ENCODE measurements at regions not wholly inside any gene's neighbourhood (a gene's known extent, or its start where the extent isn't known, plus 50 kb on each side); places are given as distances from the start of the nearest gene placed in this dataset.

DNA sequence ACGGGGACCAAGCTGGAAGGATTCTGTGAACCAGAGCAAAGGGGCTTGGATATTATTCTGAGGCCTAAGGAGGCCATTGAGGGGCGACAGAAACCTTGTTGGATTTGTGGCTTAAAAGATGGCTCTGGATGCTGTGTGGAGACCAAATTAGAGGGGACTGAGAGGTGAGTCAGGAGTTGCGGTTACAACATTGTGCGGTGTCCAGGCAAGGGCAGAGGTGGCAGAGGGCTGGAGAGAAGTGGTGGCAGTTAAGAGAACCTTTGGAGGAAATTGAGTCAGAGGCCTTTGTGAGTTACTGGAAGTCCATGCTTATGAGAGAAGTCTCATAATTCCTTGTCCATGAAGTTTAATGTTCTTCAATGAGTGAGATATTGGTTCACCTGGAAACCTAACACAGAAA is 143.2 kb downstream of the FAM43A start:
- no peaks in the 10 kb centered on the region for H3K4me1 ChIP-seq (ENCODE audit: insufficient read depth, low read length)
- no peaks in the 10 kb centered on the region for H3K27me3 ChIP-seq (ENCODE audit: insufficient read depth, low read length)
- H3K4me3 ChIP-seq (ENCODE audit: low read length) = no peak overlapping the region
- H3K9me3 ChIP-seq (ENCODE audit: low read depth, low read length) = no peaks in the 10 kb centered on the region

DNA sequence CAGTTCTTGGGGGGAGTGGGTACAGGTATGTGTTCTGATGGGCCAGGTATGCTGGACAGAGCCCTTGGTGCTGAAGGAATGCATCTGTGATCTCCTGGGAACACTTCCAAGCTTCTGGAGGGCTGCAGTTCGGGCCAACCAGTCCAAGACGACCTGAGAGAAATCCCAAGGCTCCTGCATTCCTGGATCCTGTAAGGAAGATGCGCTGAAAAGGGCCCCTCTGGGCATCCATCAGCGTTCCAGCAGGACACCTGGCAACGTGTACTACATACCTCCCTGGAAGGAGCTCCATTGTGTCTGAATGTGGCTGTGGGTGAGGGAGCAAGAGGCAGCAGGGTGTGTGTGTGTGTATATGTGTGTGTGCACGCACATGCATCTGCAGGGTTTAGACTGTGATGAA is 144.7 kb downstream of the FAM43A start:
- Histone ChIP-seq H3K4me3 (ENCODE audit: low read length) (no peak overlapping the region), H3K27me3 (ENCODE audit: insufficient read depth, low read length) (no peaks in the 10 kb centered on the region), H3K4me1 (ENCODE audit: insufficient read depth, low read length) (no peaks in the 10 kb centered on the region), H3K9me3 (ENCODE audit: low read depth, low read length) (no peaks in the 10 kb centered on the region)

DNA sequence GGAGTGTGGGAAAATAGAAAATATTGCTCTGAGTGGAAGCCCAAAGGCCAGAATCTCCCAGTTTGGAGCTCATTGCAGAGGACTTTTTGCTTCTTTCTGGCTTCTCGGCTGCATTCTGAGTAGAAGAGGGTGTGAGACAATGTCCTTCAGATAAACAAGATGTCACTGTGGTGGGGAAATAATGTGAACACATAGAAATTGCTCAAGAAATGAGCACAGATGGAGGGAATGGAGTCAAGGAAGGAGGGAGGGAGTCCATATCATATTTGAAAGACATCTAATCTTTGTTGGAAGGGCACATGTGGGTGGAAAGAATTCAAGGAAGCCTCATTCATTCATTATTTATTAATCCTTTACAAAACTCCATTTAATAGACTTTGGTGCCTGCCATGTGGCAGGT is 145.3 kb downstream of the FAM43A start:
- Histone ChIP-seq H3K9me3 (ENCODE audit: low read depth, low read length) (no peaks in the 10 kb centered on the region), H3K4me1 (ENCODE audit: insufficient read depth, low read length) (no peaks in the 10 kb centered on the region), H3K4me3 (ENCODE audit: low read length) (no peak overlapping the region), H3K27me3 (ENCODE audit: insufficient read depth, low read length) (no peaks in the 10 kb centered on the region)

DNA sequence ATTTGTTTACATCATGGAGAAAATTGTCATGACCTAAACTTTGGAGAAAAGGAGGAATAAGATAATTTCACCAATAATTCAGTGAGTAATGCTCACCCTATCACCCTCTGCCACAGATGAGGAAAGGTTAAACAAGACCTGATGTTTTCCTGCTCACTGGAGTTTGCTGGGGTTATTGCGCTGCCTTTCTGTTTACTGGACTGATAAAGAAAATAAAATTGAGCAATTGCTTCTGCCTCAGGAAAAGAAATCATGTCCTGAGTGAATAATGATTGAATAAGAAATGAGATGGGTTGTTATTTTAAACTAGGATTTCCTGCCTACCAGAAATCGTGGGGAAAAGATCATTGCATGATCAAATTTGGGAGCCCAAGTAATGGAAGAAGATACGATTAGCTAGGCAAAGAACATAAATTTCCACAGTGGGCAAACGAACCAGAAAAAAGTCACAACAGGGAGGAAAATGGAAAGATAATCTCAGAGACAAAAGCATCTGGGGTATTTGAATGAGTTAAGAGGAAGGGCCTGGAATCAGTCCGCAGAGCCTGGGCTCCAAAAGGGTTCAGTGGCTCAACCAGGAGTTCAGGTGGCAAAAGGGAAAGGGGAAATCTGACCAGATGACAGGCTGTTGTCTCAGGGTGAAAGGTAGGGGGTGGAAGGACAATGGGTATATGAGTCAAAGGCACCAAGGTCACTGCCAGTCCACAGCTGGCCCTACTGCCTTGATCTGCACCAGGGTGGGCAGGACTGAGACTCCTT is 146.8 kb downstream of the FAM43A start:
- Histone ChIP-seq H3K27me3 (ENCODE audit: insufficient read depth, low read length) (no peaks in the 10 kb centered on the region), H3K4me1 (ENCODE audit: insufficient read depth, low read length) (no peaks in the 10 kb centered on the region), H3K4me3 (ENCODE audit: low read length) (no peak overlapping the region), H3K9me3 (ENCODE audit: low read depth, low read length) (no peaks in the 10 kb centered on the region)

DNA sequence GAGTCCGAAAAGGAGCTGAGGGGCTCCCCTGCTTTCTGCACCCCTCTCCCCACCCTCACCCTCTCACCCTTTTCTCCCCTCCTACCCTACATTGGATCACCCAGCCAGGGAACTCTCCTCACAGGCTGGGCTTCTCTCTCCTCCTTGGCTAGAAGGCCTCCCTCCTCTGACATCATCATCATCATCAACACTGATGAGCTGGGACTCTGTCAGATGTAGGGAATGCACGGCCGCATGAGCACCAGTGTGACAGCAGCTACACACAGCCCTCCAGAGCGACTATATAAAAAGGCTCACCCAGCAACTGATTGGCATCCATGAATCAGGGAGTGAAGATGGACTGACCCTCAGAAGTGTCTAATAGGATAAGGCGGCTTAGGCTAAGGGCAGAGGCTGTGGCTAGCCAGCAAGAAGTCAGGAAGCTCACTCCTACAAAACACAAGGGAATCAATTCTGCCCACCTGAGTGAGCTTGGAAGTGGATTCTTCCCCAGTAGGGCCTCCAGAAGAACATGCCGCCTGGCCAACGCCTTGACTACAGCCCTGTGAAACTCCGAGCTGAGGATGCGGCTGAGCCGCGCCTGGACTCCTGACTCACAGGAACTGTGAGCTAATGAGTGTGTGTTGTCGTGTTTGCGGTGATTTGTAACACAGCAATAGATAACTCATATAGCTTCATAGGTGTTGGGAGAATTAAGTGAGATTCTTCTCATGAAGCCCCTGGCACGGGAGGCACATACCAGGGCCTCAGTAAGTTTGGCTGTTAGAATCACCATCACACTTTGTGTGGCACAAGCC is 147.6 kb downstream of the FAM43A start:
- no peaks in the 10 kb centered on the region for H3K4me1 ChIP-seq (ENCODE audit: insufficient read depth, low read length)
- H3K9me3 ChIP-seq (ENCODE audit: low read depth, low read length) = no peaks in the 10 kb centered on the region
- H3K27me3 ChIP-seq (ENCODE audit: insufficient read depth, low read length) = no peaks in the 10 kb centered on the region
- H3K4me3 ChIP-seq (ENCODE audit: low read length) = no peak overlapping the region

DNA sequence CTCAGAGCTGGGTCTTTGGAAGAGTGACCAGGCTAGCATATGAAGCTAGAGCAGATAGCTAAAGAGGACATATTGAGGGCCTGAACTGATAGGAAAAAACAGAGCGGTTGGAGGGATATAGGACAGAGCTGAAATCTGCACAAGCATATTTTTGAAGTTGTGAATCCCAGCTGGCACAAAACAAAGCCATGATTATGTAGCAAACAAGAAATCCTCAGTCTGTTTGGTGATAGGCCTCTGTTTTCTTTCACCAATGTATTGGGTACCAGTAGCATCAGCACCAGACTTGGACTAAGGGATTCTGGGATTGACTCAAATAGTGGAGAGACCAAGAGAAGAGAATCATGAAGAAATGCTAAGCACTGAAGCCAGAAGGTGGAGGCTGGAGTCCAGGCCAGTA is 151.0 kb downstream of the FAM43A start:
- H3K4me1 ChIP-seq (ENCODE audit: insufficient read depth, low read length) = no peaks in the 10 kb centered on the region
- H3K27me3 ChIP-seq (ENCODE audit: insufficient read depth, low read length) = no peaks in the 10 kb centered on the region

DNA sequence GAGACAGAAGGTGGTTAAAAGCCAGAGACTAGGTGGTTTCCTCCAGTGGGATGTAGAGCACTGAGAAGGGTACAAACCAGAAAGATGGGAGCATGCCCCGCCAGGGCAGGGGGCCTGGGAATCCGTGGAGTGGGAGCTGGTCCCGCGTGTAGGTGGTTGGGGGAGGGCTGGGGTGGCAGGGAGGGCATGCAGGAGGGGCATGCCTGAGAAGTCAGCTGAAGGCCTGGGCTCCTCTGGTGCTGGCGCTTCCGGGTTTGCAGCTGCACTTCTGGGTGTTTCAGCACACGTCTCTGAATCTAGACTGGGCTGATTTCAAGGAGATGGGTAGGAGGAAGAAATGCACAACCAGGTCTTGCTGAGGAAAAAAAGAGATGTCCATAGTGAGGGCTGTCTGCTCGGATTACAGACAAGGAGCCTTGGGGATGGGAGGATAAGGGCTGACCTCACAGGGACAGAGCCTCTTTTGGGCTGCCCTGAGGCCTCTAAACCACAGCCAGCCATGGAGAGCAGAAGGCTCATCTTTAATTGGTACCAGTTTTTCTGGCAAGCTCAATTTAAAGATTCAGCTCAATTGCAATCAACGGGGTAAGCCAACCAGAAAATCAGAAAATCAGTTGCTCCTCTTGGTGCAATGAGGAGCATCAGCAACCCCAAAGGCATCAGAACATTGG is 151.9 kb downstream of the FAM43A start:
- Histone ChIP-seq H3K27me3 (ENCODE audit: insufficient read depth, low read length) (no peaks in the 10 kb centered on the region), H3K4me1 (ENCODE audit: insufficient read depth, low read length) (no peaks in the 10 kb centered on the region), H3K9me3 (ENCODE audit: low read depth, low read length) (no peaks in the 10 kb centered on the region), H3K4me3 (ENCODE audit: low read length) (no peak overlapping the region)

More for the DNA sequence above, 151.0 kb downstream of the FAM43A start:
- Histone ChIP-seq H3K4me3 (ENCODE audit: low read length) (no peak overlapping the region), H3K9me3 (ENCODE audit: low read depth, low read length) (no peaks in the 10 kb centered on the region)

DNA sequence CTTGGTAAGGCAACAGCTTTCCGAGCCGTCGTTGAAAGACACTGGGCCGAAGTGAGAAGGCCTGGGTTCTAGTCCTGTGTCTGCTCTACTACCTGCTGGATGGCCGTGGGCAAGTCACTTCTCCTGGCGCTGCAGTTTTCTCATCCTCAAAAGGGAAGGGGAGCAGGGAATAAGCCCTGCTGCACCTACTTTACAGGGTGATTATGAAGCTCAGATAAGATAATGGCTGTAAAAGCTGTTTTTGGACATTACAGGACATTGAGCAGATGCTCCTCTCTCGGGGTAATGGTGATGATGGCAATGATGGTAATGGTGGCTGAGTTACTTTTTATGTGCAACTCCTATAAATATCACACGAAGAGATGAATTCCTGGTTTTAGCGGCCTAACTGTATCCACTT is 152.6 kb downstream of the FAM43A start:
- no peaks in the 10 kb centered on the region for H3K4me1 ChIP-seq (ENCODE audit: insufficient read depth, low read length)
- H3K27me3 ChIP-seq (ENCODE audit: insufficient read depth, low read length) = no peaks in the 10 kb centered on the region
- H3K4me3 ChIP-seq (ENCODE audit: low read length) = no peak overlapping the region
- H3K9me3 ChIP-seq (ENCODE audit: low read depth, low read length) = no peaks in the 10 kb centered on the region

DNA sequence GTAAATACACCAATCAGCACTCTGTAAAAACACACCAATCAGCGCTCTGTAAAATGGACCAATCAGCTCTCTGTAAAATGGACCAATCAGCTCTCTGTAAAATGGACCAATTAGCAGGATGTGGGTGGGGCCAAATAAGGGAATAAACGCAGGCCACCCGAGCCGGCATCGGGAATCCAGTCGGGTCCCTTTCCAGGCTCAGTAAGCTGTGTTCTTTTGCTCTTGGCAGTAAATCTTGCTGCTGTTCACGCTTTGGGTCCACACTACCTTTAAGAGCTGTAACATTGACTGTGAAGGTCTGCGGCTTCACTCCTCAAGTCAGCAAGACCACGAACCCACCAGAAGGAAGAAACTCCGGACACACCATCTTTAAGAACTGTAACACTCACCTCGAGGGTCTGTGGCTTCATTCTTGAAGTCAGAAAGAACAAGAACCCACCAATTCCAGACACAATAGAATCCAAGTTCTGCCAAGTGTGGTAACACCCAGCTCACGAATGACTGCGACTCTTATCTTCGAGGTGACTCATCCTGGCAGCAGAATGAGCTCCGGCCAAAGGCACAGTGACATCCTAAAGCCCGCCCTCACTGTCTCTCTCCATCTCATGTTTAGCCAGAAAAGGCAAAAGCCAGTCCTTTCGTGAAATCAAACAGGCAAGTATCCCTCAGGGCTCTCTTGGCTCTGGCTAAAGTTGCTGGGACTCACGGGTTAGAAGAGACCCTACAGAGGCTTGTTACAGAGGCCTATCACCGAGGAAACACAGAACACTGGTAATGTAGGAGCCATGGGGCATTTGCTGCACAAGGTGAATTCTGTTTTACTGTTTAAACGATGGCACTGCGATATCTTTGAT is 155.2 kb downstream of the FAM43A start:
- H3K4me3 ChIP-seq (ENCODE audit: low read length) = no peak overlapping the region
- peaks cover 8% of the 10 kb centered on the region for H3K4me1 ChIP-seq (ENCODE audit: insufficient read depth, low read length)
- no peaks in the 10 kb centered on the region for H3K27me3 ChIP-seq (ENCODE audit: insufficient read depth, low read length)
- H3K9me3 ChIP-seq (ENCODE audit: low read depth, low read length) = no peaks in the 10 kb centered on the region

DNA sequence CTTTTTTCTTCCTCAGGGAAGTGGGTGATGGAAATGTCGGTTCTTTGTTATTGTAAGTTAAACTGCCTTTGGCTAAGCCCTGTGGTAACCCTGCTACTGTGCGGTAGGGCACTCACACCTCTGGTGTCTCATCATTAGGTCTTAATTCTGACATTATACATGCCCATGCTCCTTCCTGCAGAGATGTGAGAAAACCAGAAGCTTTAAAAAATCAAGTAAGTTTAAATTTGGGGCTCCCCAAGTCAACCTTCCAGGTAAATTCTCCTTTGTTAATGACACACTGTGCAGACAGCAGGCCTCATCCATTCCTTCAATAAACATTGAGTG is 155.8 kb downstream of the FAM43A start:
- Histone ChIP-seq H3K27me3 (ENCODE audit: insufficient read depth, low read length) (no peaks in the 10 kb centered on the region), H3K9me3 (ENCODE audit: low read depth, low read length) (no peaks in the 10 kb centered on the region), H3K4me3 (ENCODE audit: low read length) (no peak overlapping the region), H3K4me1 (ENCODE audit: insufficient read depth, low read length) (peaks cover 8% of the 10 kb centered on the region)

DNA sequence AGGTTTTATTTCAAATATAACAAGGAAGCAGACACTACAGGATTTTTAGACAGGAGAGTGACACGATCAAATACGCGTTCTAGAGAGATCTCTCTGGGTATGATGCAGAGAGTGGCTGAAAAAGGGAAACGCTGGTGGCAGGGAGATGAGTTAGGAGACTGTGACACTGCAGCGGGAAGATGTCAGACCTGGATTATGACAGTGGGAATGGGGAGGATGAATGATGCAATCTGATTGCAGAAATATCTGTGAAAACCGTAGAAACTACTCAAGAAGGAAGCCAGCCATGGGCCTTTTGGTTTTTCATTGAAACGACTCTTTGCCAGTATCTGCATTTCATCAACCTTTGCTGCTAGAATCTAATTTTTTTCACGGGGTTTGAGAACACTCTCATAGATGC is 157.9 kb downstream of the FAM43A start:
- no peaks in the 10 kb centered on the region for H3K27me3 ChIP-seq (ENCODE audit: insufficient read depth, low read length)
- no peak overlapping the region for H3K4me3 ChIP-seq (ENCODE audit: low read length)
- no peaks in the 10 kb centered on the region for H3K9me3 ChIP-seq (ENCODE audit: low read depth, low read length)
- H3K4me1 ChIP-seq (ENCODE audit: insufficient read depth, low read length) = peaks cover 8% of the 10 kb centered on the region

DNA sequence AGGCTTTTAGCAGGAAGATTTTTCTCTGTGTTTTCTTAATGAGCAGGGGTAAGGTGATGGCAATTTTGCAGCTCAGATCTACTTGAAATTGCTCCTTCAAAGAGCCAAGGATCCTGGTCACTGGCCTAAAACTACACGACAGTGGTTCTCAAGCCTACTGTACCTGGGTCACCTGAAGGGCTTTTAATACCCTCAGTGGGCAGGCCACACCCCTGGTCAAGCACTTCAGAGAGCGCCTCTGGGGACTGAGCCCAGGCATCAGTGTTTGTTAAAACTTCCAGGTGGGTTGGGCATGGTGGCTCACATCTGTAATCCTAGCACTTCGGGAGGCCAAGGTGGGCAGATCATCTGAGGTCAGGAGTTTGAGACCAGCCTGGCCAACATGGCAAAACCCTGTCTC is 158.4 kb downstream of the FAM43A start:
- H3K9me3 ChIP-seq (ENCODE audit: low read depth, low read length) = no peaks in the 10 kb centered on the region
- H3K4me3 ChIP-seq (ENCODE audit: low read length) = no peak overlapping the region
- H3K4me1 ChIP-seq (ENCODE audit: insufficient read depth, low read length) = peaks cover 8% of the 10 kb centered on the region
- no peaks in the 10 kb centered on the region for H3K27me3 ChIP-seq (ENCODE audit: insufficient read depth, low read length)

DNA sequence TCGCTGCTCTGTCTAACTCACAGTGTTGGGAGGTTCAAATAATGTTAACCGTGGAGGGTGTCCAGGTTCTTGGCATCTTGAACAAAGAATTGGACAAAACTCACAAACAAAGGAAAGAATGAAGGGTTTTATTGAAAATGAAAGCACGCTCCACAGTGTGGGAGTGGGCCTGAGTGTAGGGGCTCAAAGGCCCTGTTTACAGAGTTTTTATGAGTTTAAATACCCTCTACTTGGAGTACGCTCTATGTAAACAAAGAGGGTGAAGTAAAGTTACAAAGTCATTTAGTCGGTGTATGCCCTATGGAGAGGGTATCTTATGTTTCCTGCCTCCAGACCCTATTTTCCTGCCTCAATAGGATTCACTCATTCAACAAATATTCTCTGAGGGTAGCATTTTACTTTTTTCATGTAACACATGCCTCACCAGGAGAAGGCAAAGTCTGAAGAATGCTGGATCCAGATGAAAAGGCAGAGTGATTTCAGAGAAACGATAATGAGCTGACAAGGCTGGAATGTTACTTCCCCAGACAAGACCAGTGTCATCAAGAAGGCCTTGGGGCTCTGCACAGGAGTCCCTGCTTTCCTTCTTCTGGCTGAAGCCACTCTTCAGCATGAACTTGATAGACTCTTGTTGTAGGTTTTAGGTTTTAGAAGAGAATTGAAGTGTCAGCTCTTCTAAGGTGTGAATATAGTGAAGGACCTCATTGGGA is 163.6 kb downstream of the FAM43A start:
- Histone ChIP-seq H3K9me3 (ENCODE audit: low read depth, low read length) (no peaks in the 10 kb centered on the region), H3K4me3 (ENCODE audit: low read length) (no peak overlapping the region), H3K4me1 (ENCODE audit: insufficient read depth, low read length) (peaks cover 7% of the 10 kb centered on the region), H3K27me3 (ENCODE audit: insufficient read depth, low read length) (no peaks in the 10 kb centered on the region)

DNA sequence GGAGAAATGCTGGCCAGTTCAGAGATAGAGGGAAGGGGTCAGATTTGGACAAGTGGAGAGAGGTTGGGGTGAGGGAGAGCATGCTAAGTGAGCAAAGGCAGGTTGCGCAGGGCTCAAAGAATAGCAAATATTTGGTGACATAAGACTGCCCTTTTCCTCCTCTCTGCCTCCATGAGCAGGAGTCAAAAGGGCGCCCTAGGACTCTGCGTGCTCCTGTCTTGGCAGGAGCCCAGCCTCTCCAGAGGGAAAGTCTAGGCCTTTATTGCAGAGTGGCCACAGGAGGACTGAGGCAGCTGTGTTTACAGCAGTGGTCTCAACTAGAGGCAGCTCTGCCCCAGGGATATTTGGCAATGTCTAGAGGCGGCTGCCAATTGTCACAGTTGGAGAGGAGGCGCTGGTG is 165.6 kb downstream of the FAM43A start:
- Histone ChIP-seq H3K9me3 (ENCODE audit: low read depth, low read length) (no peaks in the 10 kb centered on the region), H3K4me1 (ENCODE audit: insufficient read depth, low read length) (peaks cover 15% of the 10 kb centered on the region), H3K27me3 (ENCODE audit: insufficient read depth, low read length) (no peaks in the 10 kb centered on the region), H3K4me3 (ENCODE audit: low read length) (no peak overlapping the region)
